SK-N-SH (cell line): ENCODE measurements at regions not wholly inside any gene's neighbourhood (a gene's known extent, or its start where the extent isn't known, plus 50 kb on each side); places are given as distances from the start of the nearest gene placed in this dataset.

Experiments
- RFX5 ChIP-seq: IDR thresholded peaks from 2 replicates; pipeline ENCODE4 v1.6.1; 2012; ENCODE audit warnings: mild to moderate bottlenecking, improper control_type of control experiment, low read length
- SMC3 ChIP-seq: IDR thresholded peaks from 2 replicates; pipeline ENCODE4 v1.6.1; 2012; ENCODE audit warnings: low read depth, low read length, improper control_type of control experiment
- TF ChIP-seq, protein P1 (sequence below): fragments of 200-600 bp; sonication (generic); IDR thresholded peaks from 2 replicates; pipeline ENCODE4 v1.6.1; 2017; ENCODE audit warnings: antibody characterized with exemption, mild to moderate bottlenecking, moderate library complexity

DNA sequence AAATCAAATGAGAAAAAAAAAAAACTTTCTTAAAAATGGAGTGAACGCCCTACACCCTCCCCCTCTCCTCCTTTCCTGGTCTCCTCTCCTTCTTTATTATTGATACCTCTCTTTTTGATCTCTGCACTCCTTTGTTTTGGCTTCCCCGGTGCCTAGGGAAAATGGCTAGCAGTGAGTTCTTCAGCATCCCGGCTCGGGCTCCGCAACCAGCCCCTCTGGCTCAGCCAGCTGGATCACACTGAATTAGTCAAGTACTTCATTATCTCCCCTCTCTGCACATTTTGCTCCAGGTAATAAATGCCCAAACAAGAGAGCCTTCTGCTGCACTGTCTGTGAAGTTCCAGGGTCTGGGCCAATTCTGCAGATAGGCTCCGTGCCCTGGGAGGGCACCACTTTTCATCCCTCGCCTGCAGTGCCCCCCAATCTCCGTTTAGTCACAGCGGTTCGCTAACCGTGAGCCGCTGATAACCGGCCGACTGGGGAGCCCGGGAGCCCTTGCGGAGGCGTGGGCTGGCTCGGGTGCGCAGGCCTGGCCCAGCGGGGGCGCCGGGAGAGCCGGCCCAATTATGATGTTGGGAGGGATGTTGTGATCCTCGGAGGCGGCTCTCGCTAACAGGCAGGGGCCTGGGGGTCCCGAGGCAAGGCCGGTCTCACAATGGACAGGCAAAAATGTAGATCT lies 301.9 kb downstream of the TFAP2A start:
- TF ChIP-seq SMC3 (no peak), RFX5 (no peak)
- TF ChIP-seq, protein P1, sequence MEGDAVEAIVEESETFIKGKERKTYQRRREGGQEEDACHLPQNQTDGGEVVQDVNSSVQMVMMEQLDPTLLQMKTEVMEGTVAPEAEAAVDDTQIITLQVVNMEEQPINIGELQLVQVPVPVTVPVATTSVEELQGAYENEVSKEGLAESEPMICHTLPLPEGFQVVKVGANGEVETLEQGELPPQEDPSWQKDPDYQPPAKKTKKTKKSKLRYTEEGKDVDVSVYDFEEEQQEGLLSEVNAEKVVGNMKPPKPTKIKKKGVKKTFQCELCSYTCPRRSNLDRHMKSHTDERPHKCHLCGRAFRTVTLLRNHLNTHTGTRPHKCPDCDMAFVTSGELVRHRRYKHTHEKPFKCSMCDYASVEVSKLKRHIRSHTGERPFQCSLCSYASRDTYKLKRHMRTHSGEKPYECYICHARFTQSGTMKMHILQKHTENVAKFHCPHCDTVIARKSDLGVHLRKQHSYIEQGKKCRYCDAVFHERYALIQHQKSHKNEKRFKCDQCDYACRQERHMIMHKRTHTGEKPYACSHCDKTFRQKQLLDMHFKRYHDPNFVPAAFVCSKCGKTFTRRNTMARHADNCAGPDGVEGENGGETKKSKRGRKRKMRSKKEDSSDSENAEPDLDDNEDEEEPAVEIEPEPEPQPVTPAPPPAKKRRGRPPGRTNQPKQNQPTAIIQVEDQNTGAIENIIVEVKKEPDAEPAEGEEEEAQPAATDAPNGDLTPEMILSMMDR, result no peak
